B cell (primary cell): ENCODE measurements at regions not wholly inside any gene's neighbourhood (a gene's known extent, or its start where the extent isn't known, plus 50 kb on each side); places are given as distances from the start of the nearest gene placed in this dataset.

Experiments used
- ATAC-seq: fragments of 200-7000 bp; cut with Tn5 transposase; one replicate; pipeline ENCODE4 v1.10.0; 2021; ENCODE audit warnings: low read depth, mild to moderate bottlenecking, moderate number of reproducible peaks, moderate library complexity
- CTCF ChIA-PET: fragments of 350-600 bp; sonication (Branson Sonifier 250); formaldehyde crosslinking; loops from one replicate; lab custom pipeline; 2021; ENCODE audit warnings: antibody characterized with exemption, inconsistent platforms; lab: Charles Lee
- POLR2A ChIA-PET: fragments of 350-600 bp; sonication (Branson Sonifier 250); formaldehyde crosslinking; loops from one replicate; lab custom pipeline; 2021; ENCODE audit warnings: antibody characterized with exemption; lab: Charles Lee
- DNase-seq: peaks from one replicate; pipeline ENCODE4 v3.0.0; 2013
- H2AFZ ChIP-seq: 2 replicates; pipeline ENCODE4 v1.6.1; 2012; ENCODE audit warnings: mild to moderate bottlenecking, low read depth, low read length; ENCODE audit not compliant: insufficient read depth, poor library complexity, severe bottlenecking
- H3K27ac ChIP-seq, 2 donors: 1 replicate in 1 of 2; 2 replicates in 1 of 2; pipeline ENCODE4 v1.5.1; 2012 to 2013; ENCODE audit warnings: low read length in 2 of 2, mild to moderate bottlenecking in 2 of 2, moderate library complexity in 1 of 2
- H3K27me3 ChIP-seq, 4 experiments: fragments of 200-600 bp in 1 of 4; sonication (generic) in 1 of 4; replicated peaks in 1 of 4; 1 replicate in 2 of 4; 2 replicates in 2 of 4; pipeline versions ENCODE4 v1.6.1 to v1.7.0; 2013 to 2016; ENCODE audit warnings: low read length in 3 of 4, mild to moderate bottlenecking in 2 of 4, mixed read lengths in 1 of 4, moderate library complexity in 1 of 4; ENCODE audit not compliant: insufficient read depth in 4 of 4, control insufficient read depth in 3 of 4; ENCODE audit errors: control extremely low read depth in 1 of 4
- H3K36me3 ChIP-seq, 2 experiments: replicated peaks in 1 of 2; 1 replicate in 1 of 2; 2 replicates in 1 of 2; pipeline versions ENCODE4 v1.6.1 to v1.7.1; 2013; ENCODE audit warnings: low read length in 1 of 2; ENCODE audit not compliant: insufficient read depth in 2 of 2, control insufficient read depth in 1 of 2; ENCODE audit errors: control extremely low read depth in 1 of 2, extremely low read depth in 1 of 2
- H3K4me1 ChIP-seq, 2 donors: fragments of 200-600 bp in 1 of 2; sonication (generic) in 1 of 2; 1 replicate in 1 of 2; 2 replicates in 1 of 2; pipeline versions ENCODE4 v1.5.1 to v1.6.1; 2013 to 2017; ENCODE audit warnings: low read length in 2 of 2; ENCODE audit not compliant: control insufficient read depth in 2 of 2, insufficient read depth in 2 of 2
- H3K4me2 ChIP-seq: replicated peaks from 2 replicates; pipeline ENCODE3; 2012; ENCODE audit warnings: mild to moderate bottlenecking, low read depth, low read length; ENCODE audit not compliant: poor library complexity, severe bottlenecking
- H3K4me3 ChIP-seq, 5 experiments: fragments of 200-600 bp in 1 of 5; sonication (generic) in 1 of 5; 1 replicate in 3 of 5; 2 replicates in 2 of 5; pipeline versions ENCODE4 v1.5.1 to v1.7.0; 2011 to 2016; ENCODE audit warnings: low read length in 4 of 5, mild to moderate bottlenecking in 4 of 5, low read depth in 2 of 5, control low read depth in 1 of 5, moderate library complexity in 1 of 5; ENCODE audit not compliant: insufficient read depth in 1 of 5; ENCODE audit errors: control extremely low read depth in 1 of 5, extremely low read depth in 1 of 5
- H3K79me2 ChIP-seq: fragments of 200-600 bp; sonication (generic); one replicate; pipeline ENCODE4 v1.6.0; 2016; ENCODE audit warnings: low read length; ENCODE audit not compliant: control insufficient read depth, insufficient read depth
- H3K9ac ChIP-seq: fragments of 200-600 bp; sonication (generic); 2 replicates; pipeline ENCODE4 v1.6.1; 2017; ENCODE audit warnings: mild to moderate bottlenecking, low read length, moderate library complexity
- H3K9me3 ChIP-seq, 3 donors: one replicate each; pipeline versions ENCODE4 v1.6.1 to v1.7.1; 2013; ENCODE audit warnings: low read length in 2 of 3; ENCODE audit not compliant: control insufficient read depth in 2 of 3, insufficient read depth in 1 of 3; ENCODE audit errors: control extremely low read depth in 1 of 3
- H4K20me1 ChIP-seq: 2 replicates; pipeline ENCODE4 v1.6.0; 2012; ENCODE audit warnings: mild to moderate bottlenecking, low read length; ENCODE audit not compliant: insufficient read depth, control insufficient read depth, poor library complexity, severe bottlenecking
- H3K27ac Mint-ChIP-seq: one replicate; pipeline ENCODE4 v1.8.0; 2021; ENCODE audit warnings: mixed read lengths
- H3K27me3 Mint-ChIP-seq: one replicate; pipeline ENCODE4 v1.8.0; 2021; ENCODE audit warnings: mixed read lengths
- H3K4me1 Mint-ChIP-seq: one replicate; pipeline ENCODE4 v1.8.0; 2021; ENCODE audit warnings: mixed read lengths
- H3K4me3 Mint-ChIP-seq: one replicate; pipeline ENCODE4 v1.8.0; 2021; ENCODE audit warnings: mixed read lengths
- H3K9me3 Mint-ChIP-seq: one replicate; pipeline ENCODE4 v1.8.0; 2022; ENCODE audit warnings: mixed read lengths; ENCODE audit not compliant: insufficient read depth
- EZH2 ChIP-seq: IDR thresholded peaks from 2 replicates; pipeline ENCODE4 v1.6.1; 2012; ENCODE audit warnings: borderline replicate concordance, low read depth, mild to moderate bottlenecking, moderate library complexity, low read length; ENCODE audit not compliant: insufficient read depth, poor library complexity, severe bottlenecking
- WGBS: methylation state at CpG from one replicate; pipeline ENCODE4 v1.1.5; 2013; ENCODE audit warnings: missing lambda C conversion rate; ENCODE audit not compliant: insufficient coverage; 5-methylcytosine and 5-hydroxymethylcytosine counted together
- intact Hi-C: fragments of 100-400 bp; cut with micrococcal nuclease; formaldehyde crosslinking; loops from one replicate; pipeline ENCODE4 v1.10.0; 2022
- TF ChIP-seq, protein P1 (sequence below): fragments of 200-600 bp; IDR thresholded peaks from one replicate; pipeline ENCODE4 v1.8.0; 2022; ENCODE audit warnings: antibody characterized with exemption, mild to moderate bottlenecking

DNA sequence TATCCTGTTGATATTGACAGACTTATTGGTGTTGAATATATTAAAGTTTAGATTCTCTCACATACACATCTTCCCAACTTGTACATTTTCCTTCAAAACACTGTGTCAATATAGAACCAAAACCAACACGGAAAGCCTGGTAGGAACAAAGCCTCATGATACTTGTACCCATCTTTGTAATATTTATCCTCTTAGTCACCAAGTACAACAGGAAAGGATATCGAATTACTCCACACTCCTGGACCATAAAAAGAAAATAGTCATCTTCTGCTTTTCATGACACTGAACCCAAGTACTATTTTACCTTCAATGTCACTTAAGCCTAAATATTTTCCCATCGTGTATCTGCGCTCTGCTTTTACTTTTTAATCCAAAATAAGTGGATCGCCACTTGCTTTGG, 702.9 kb upstream of the PCDH9 start:
- Histone ChIP-seq H3K4me3 (no peak overlapping the region), H3K27ac (no peak overlapping the region), H4K20me1 (no peaks in the 10 kb centered on the region), H2AFZ (no peak overlapping the region), H3K4me1 (no peaks in the 10 kb centered on the region), H3K4me2 (no peak overlapping the region), H3K9me3 (no peaks in the 10 kb centered on the region), H3K79me2 (no peaks in the 10 kb centered on the region), H3K27me3 (no peaks in the 10 kb centered on the region), H3K9ac (no peak overlapping the region), H3K36me3 (no peaks in the 10 kb centered on the region)
- no peak for ATAC-seq
- Mint-ChIP-seq H3K27me3 (no peaks in the 10 kb centered on the region), H3K27ac (no peak overlapping the region), H3K4me3 (no peak overlapping the region), H3K9me3 (peaks cover 4% of the 10 kb centered on the region), H3K4me1 (no peaks in the 10 kb centered on the region)
- CTCF ChIA-PET: no interaction called here
- TF ChIP-seq, protein P1, sequence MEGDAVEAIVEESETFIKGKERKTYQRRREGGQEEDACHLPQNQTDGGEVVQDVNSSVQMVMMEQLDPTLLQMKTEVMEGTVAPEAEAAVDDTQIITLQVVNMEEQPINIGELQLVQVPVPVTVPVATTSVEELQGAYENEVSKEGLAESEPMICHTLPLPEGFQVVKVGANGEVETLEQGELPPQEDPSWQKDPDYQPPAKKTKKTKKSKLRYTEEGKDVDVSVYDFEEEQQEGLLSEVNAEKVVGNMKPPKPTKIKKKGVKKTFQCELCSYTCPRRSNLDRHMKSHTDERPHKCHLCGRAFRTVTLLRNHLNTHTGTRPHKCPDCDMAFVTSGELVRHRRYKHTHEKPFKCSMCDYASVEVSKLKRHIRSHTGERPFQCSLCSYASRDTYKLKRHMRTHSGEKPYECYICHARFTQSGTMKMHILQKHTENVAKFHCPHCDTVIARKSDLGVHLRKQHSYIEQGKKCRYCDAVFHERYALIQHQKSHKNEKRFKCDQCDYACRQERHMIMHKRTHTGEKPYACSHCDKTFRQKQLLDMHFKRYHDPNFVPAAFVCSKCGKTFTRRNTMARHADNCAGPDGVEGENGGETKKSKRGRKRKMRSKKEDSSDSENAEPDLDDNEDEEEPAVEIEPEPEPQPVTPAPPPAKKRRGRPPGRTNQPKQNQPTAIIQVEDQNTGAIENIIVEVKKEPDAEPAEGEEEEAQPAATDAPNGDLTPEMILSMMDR: no peak
- WGBS: 84% methylated on average over 2 of the region's 5 CpGs
- POLR2A ChIA-PET: no interaction called here
- no peak for DNase-seq
- intact Hi-C loops: no loop called here

DNA sequence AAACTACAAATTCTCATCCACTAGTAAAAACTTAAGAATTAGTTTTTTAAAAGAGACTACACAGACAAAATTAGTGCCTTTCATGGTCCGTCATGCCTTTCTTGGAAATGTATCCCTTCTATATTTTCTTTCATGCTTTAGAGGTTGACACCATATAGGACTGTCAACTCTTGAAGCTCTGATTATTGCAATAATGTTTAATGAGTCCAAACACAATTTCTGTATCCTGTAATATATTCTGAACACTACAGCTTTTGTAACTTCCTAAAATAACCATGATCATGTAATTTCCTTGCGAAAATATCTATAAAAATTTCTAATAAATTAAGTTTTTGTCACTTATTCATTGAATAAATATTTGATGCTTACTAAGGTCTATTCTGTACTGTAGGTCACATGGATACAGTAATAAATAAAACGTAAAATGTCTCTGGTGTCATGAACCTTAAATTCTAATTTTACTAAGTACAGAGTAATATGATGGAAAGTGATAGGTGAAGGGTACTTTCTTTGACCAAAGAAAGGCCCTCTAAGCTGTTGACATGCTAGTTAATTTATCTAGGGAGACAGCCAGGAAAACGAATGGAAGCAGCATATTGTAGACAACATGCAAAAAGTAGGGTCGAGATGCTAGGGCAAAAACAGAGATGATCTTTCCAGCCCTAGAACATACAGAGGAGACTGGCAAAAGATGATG, 687.3 kb upstream of the PCDH9 start:
- Histone ChIP-seq H3K36me3 (no peaks in the 10 kb centered on the region), H3K79me2 (no peaks in the 10 kb centered on the region), H3K4me3 (no peak overlapping the region), H3K4me2 (no peak overlapping the region), H4K20me1 (no peaks in the 10 kb centered on the region), H3K4me1 (no peaks in the 10 kb centered on the region), H3K27me3 (no peaks in the 10 kb centered on the region), H3K9me3 (peaks cover 0 to 8% (median 0%) of the 10 kb centered on the region in 3 donors), H3K27ac (no peak overlapping the region), H2AFZ (no peak overlapping the region), H3K9ac (no peak overlapping the region)
- no peak for ATAC-seq
- TF ChIP-seq, protein P1: no peak
- no peak for TF ChIP-seq EZH2
- Mint-ChIP-seq H3K4me3 (no peak overlapping the region), H3K27me3 (no peaks in the 10 kb centered on the region), H3K4me1 (no peaks in the 10 kb centered on the region), H3K9me3 (peaks cover 3% of the 10 kb centered on the region), H3K27ac (no peak overlapping the region)
- ChIA-PET POLR2A (no interaction called here), CTCF (no interaction called here)
- 50% methylated on average over 2 of the region's 5 CpGs for WGBS
- intact Hi-C loops: no loop called here
- no peak for DNase-seq
